ENCODE measurements at regions not wholly inside any gene's neighbourhood (a gene's known extent, or its start where the extent isn't known, plus 50 kb on each side); places are given as distances from the start of the nearest gene placed in this dataset.

GRCh38 chr5:136434795-136435194 is 69.5 kb upstream of the TRPC7 start:
- TF ChIP-seq CTCF (IDR thresholded peaks at IDR 0.05; ENCODE audit: borderline replicate concordance, extremely low read depth, low read length, poor library complexity, severe bottlenecking) (no peak), EZH2 (IDR thresholded peaks at IDR 0.05; ENCODE audit: borderline replicate concordance, low read depth, low read length, severe bottlenecking) (no peak)

Data from DND-41 (cell line).